Stimulated activated effector memory CD8-positive, alpha-beta T cell treated with anti-CD3 and anti-CD28 coated beads, Interleukin-12 subunit alpha, Interleukin-12 subunit beta, amount 100 ng/mL, for 72 hours (primary cell): ENCODE measurements at regions not wholly inside any gene's neighbourhood (a gene's known extent, or its start where the extent isn't known, plus 50 kb on each side); places are given as distances from the start of the nearest gene placed in this dataset.

ENCODE experiments used
- ATAC-seq: fragments of 150-1000 bp; cut with Tn5 transposase; 2 replicates; pipeline ENCODE4 v1.10.0; 2021
- DNase-seq, 2 donors: peaks; one replicate each; pipeline ENCODE4 v3.0.0; 2021 to 2022; ENCODE audit warnings: low spot score in 2 of 2
- H3K27ac Mint-ChIP-seq: one replicate; pipeline ENCODE4 v1.8.0; 2022; ENCODE audit warnings: mild to moderate bottlenecking, mixed read lengths
- H3K36me3 Mint-ChIP-seq: one replicate; pipeline ENCODE4 v1.8.0; 2022; ENCODE audit warnings: mild to moderate bottlenecking, mixed read lengths
- H3K4me1 Mint-ChIP-seq: one replicate; pipeline ENCODE4 v1.8.0; 2022; ENCODE audit warnings: mixed read lengths
- H3K4me3 Mint-ChIP-seq: one replicate; pipeline ENCODE4 v1.8.0; 2022; ENCODE audit warnings: mild to moderate bottlenecking, mixed read lengths
- H3K9me3 Mint-ChIP-seq: one replicate; pipeline ENCODE4 v1.8.0; 2022; ENCODE audit warnings: mixed read lengths

- no peaks in the 10 kb centered on the region for H3K4me1 Mint-ChIP-seq
Measured at GRCh38 chr7:114229246-114229645, 185.4 kb upstream of the FOXP2 start.

GRCh38 chr7:114225784-114226183 is 188.8 kb upstream of the FOXP2 start:
- no peaks in the 10 kb centered on the region for H3K4me1 Mint-ChIP-seq
- H3K9me3 Mint-ChIP-seq = peaks cover 2% of the 10 kb centered on the region

More at GRCh38 chr7:114229246-114229645, 185.4 kb upstream of the FOXP2 start:
- ATAC-seq (no peak), DNase-seq (no peak)
- Mint-ChIP-seq H3K36me3 (no peaks in the 10 kb centered on the region), H3K9me3 (peaks cover 2% of the 10 kb centered on the region), H3K27ac (no peak overlapping the region), H3K4me3 (no peak overlapping the region)

GRCh38 chr7:114218283-114218682 is 196.3 kb upstream of the FOXP2 start:
- H3K4me3 Mint-ChIP-seq = no peak overlapping the region

More at GRCh38 chr7:114225784-114226183, 188.8 kb upstream of the FOXP2 start:
- DNase-seq (no peak), ATAC-seq (no peak)
- Mint-ChIP-seq H3K4me3 (no peak overlapping the region), H3K36me3 (no peaks in the 10 kb centered on the region), H3K27ac (no peak overlapping the region)

GRCh38 chr7:114217026-114217806 is 197.4 kb upstream of the FOXP2 start:
- H3K4me3 Mint-ChIP-seq = no peak overlapping the region
- DNase-seq (no peak), ATAC-seq (no peak)
- no peaks in the 10 kb centered on the region for H3K4me1 Mint-ChIP-seq
- no peak overlapping the region for H3K27ac Mint-ChIP-seq
- no peaks in the 10 kb centered on the region for H3K9me3 Mint-ChIP-seq
- H3K36me3 Mint-ChIP-seq = no peaks in the 10 kb centered on the region

More at GRCh38 chr7:114218283-114218682, 196.3 kb upstream of the FOXP2 start:
- no peak for ATAC-seq
- no peaks in the 10 kb centered on the region for H3K9me3 Mint-ChIP-seq
- no peak overlapping the region for H3K27ac Mint-ChIP-seq
- H3K4me1 Mint-ChIP-seq = no peaks in the 10 kb centered on the region
- H3K36me3 Mint-ChIP-seq = no peaks in the 10 kb centered on the region
- no peak for DNase-seq

- Mint-ChIP-seq H3K36me3 (no peaks in the 10 kb centered on the region), H3K9me3 (no peaks in the 10 kb centered on the region), H3K27ac (no peak overlapping the region), H3K4me3 (no peak overlapping the region), H3K4me1 (no peaks in the 10 kb centered on the region)
- DNase-seq = no peak
- ATAC-seq = peak; percentile 44
Measured at GRCh38 chr7:114214466-114214865, 200.1 kb upstream of the FOXP2 start.

- DNase-seq (no peak), ATAC-seq (no peak)
- H3K36me3 Mint-ChIP-seq = no peaks in the 10 kb centered on the region
- no peaks in the 10 kb centered on the region for H3K4me1 Mint-ChIP-seq
- H3K4me3 Mint-ChIP-seq = no peak overlapping the region
- no peak overlapping the region for H3K27ac Mint-ChIP-seq
- no peaks in the 10 kb centered on the region for H3K9me3 Mint-ChIP-seq
Measured at GRCh38 chr7:114212721-114213429, 201.7 kb upstream of the FOXP2 start.

GRCh38 chr7:114209968-114210367 is 204.6 kb upstream of the FOXP2 start:
- no peaks in the 10 kb centered on the region for H3K36me3 Mint-ChIP-seq
- ATAC-seq (no peak), DNase-seq (no peak)
- H3K9me3 Mint-ChIP-seq = no peaks in the 10 kb centered on the region
- no peaks in the 10 kb centered on the region for H3K4me1 Mint-ChIP-seq
- no peak overlapping the region for H3K27ac Mint-ChIP-seq
- H3K4me3 Mint-ChIP-seq = no peak overlapping the region

- H3K9me3 Mint-ChIP-seq = no peaks in the 10 kb centered on the region
- H3K36me3 Mint-ChIP-seq = no peaks in the 10 kb centered on the region
- no peaks in the 10 kb centered on the region for H3K4me1 Mint-ChIP-seq
- no peak overlapping the region for H3K4me3 Mint-ChIP-seq
- ATAC-seq = no peak
- DNase-seq = no peak
- H3K27ac Mint-ChIP-seq = no peak overlapping the region
Measured at GRCh38 chr7:114206688-114207087, 207.9 kb upstream of the FOXP2 start.

GRCh38 chr7:114196517-114196916 is 218.1 kb upstream of the FOXP2 start:
- Mint-ChIP-seq H3K9me3 (no peaks in the 10 kb centered on the region), H3K27ac (no peak overlapping the region), H3K4me3 (no peak overlapping the region), H3K4me1 (no peaks in the 10 kb centered on the region), H3K36me3 (no peaks in the 10 kb centered on the region)
- DNase-seq (no peak), ATAC-seq (no peak)

- no peak for ATAC-seq
- H3K4me3 Mint-ChIP-seq = no peak overlapping the region
- H3K27ac Mint-ChIP-seq = no peak overlapping the region
- DNase-seq = no peak
- H3K9me3 Mint-ChIP-seq = no peaks in the 10 kb centered on the region
- H3K4me1 Mint-ChIP-seq = no peaks in the 10 kb centered on the region
- no peaks in the 10 kb centered on the region for H3K36me3 Mint-ChIP-seq
Measured at GRCh38 chr7:114190387-114190786, 224.2 kb upstream of the FOXP2 start.

- Mint-ChIP-seq H3K4me3 (no peak overlapping the region), H3K9me3 (no peaks in the 10 kb centered on the region), H3K27ac (no peak overlapping the region), H3K36me3 (no peaks in the 10 kb centered on the region), H3K4me1 (no peaks in the 10 kb centered on the region)
- ATAC-seq (no peak), DNase-seq (no peak)
Measured at GRCh38 chr7:114183311-114184088, 231.1 kb upstream of the FOXP2 start.

GRCh38 chr7:114182837-114183236 is 231.8 kb upstream of the FOXP2 start:
- no peak overlapping the region for H3K27ac Mint-ChIP-seq
- DNase-seq = no peak

GRCh38 chr7:114181280-114181679 is 233.3 kb upstream of the FOXP2 start:
- H3K27ac Mint-ChIP-seq = no peak overlapping the region
- no peak overlapping the region for H3K4me3 Mint-ChIP-seq
- H3K9me3 Mint-ChIP-seq = no peaks in the 10 kb centered on the region
- no peaks in the 10 kb centered on the region for H3K36me3 Mint-ChIP-seq
- H3K4me1 Mint-ChIP-seq = no peaks in the 10 kb centered on the region
- ATAC-seq (no peak), DNase-seq (no peak)

More at GRCh38 chr7:114182837-114183236, 231.8 kb upstream of the FOXP2 start:
- no peak for ATAC-seq
- H3K36me3 Mint-ChIP-seq = no peaks in the 10 kb centered on the region
- no peaks in the 10 kb centered on the region for H3K9me3 Mint-ChIP-seq
- no peaks in the 10 kb centered on the region for H3K4me1 Mint-ChIP-seq
- H3K4me3 Mint-ChIP-seq = no peak overlapping the region

- DNase-seq (no peak), ATAC-seq (no peak)
- H3K9me3 Mint-ChIP-seq = no peaks in the 10 kb centered on the region
- no peaks in the 10 kb centered on the region for H3K36me3 Mint-ChIP-seq
- H3K4me3 Mint-ChIP-seq = no peak overlapping the region
- no peaks in the 10 kb centered on the region for H3K4me1 Mint-ChIP-seq
- H3K27ac Mint-ChIP-seq = no peak overlapping the region
Measured at GRCh38 chr7:114180556-114181266, 233.9 kb upstream of the FOXP2 start.

GRCh38 chr7:114175125-114175524 is 239.5 kb upstream of the FOXP2 start:
- ATAC-seq = no peak
- no peak overlapping the region for H3K4me3 Mint-ChIP-seq
- no peaks in the 10 kb centered on the region for H3K4me1 Mint-ChIP-seq

More at GRCh38 chr7:114175125-114175524, 239.5 kb upstream of the FOXP2 start:
- Mint-ChIP-seq H3K36me3 (no peaks in the 10 kb centered on the region), H3K27ac (no peak overlapping the region), H3K9me3 (no peaks in the 10 kb centered on the region)
- no peak for DNase-seq
